Esophagus squamous epithelium (tissue), 4 donors: ENCODE measurements at regions not wholly inside any gene's neighbourhood (a gene's known extent, or its start where the extent isn't known, plus 50 kb on each side); places are given as distances from the start of the nearest gene placed in this dataset.

Experiments used
- CTCF ChIP-seq, 6 experiments: fragments of 450-650 bp in 4 of 6; fragments of 200-600 bp in 2 of 6; sonication (generic) in 2 of 6; IDR thresholded peaks; one replicate each; pipeline ENCODE4 v1.5.1; 2016 to 2019; ENCODE audit warnings: antibody characterized with exemption in 6 of 6, mild to moderate bottlenecking in 4 of 6, moderate library complexity in 4 of 6
- POLR2A ChIP-seq, 4 donors: fragments of 450-650 bp; IDR thresholded peaks; one replicate each; pipeline ENCODE4 v1.6.1; 2017; ENCODE audit warnings: antibody characterized with exemption in 4 of 4, mild to moderate bottlenecking in 4 of 4, moderate library complexity in 3 of 4

- TF ChIP-seq CTCF (IDR thresholded peaks at IDR 0.05) (no peak), POLR2A (IDR thresholded peaks at IDR 0.05) (no peak)
Observed at GRCh38 chr1:221328371-221328770, 413.5 kb downstream of the DUSP10 start.
